Trophoblast cell (in vitro differentiated cells and primary cell): ENCODE measurements at regions not wholly inside any gene's neighbourhood (a gene's known extent, or its start where the extent isn't known, plus 50 kb on each side); places are given as distances from the start of the nearest gene placed in this dataset.

Source experiments
- DNase-seq, 2 donors: peaks; one replicate each; pipeline ENCODE4 v3.0.0-alpha.2; 2016
- H2AFZ ChIP-seq: 2 replicates; pipeline ENCODE4 v1.6.1; 2013; ENCODE audit warnings: low read length, moderate library complexity, mild to moderate bottlenecking; ENCODE audit not compliant: insufficient read depth, poor library complexity
- H2AK5ac ChIP-seq: 2 replicates; pipeline ENCODE4 v1.6.1; 2013; ENCODE audit warnings: mild to moderate bottlenecking, low read length
- H2BK120ac ChIP-seq: 2 replicates; pipeline ENCODE4 v1.6.1; 2013; ENCODE audit warnings: low read length, mild to moderate bottlenecking, moderate library complexity; ENCODE audit not compliant: insufficient read depth, poor library complexity
- H2BK12ac ChIP-seq: 2 replicates; pipeline ENCODE4 v1.6.1; 2013; ENCODE audit warnings: mild to moderate bottlenecking, low read length, moderate library complexity
- H2BK5ac ChIP-seq: 2 replicates; pipeline ENCODE4 v1.6.1; 2013; ENCODE audit warnings: low read length, low read depth, moderate library complexity, mild to moderate bottlenecking; ENCODE audit not compliant: poor library complexity
- H3K14ac ChIP-seq: 2 replicates; pipeline ENCODE4 v1.6.1; 2013; ENCODE audit warnings: mild to moderate bottlenecking, low read length
- H3K18ac ChIP-seq: 2 replicates; pipeline ENCODE4 v1.6.1; 2013; ENCODE audit warnings: mild to moderate bottlenecking, low read length
- H3K23ac ChIP-seq: 2 replicates; pipeline ENCODE4 v1.6.1; 2013; ENCODE audit warnings: low read length
- H3K27ac ChIP-seq: 2 replicates; pipeline ENCODE4 v1.5.1; 2013; ENCODE audit warnings: low read depth, mild to moderate bottlenecking, inconsistent platforms, low read length, moderate library complexity
- H3K27me3 ChIP-seq: 2 replicates; pipeline ENCODE4 v1.6.1; 2013; ENCODE audit warnings: inconsistent platforms, mild to moderate bottlenecking, low read length, moderate library complexity; ENCODE audit not compliant: insufficient read depth
- H3K36me3 ChIP-seq, 2 experiments: 1 replicate in 1 of 2; 2 replicates in 1 of 2; pipeline ENCODE4 v1.6.1; 2013; ENCODE audit warnings: low read length in 2 of 2, mild to moderate bottlenecking in 2 of 2, moderate library complexity in 1 of 2; ENCODE audit not compliant: insufficient read depth in 2 of 2, control insufficient read depth in 1 of 2
- H3K4ac ChIP-seq: 2 replicates; pipeline ENCODE4 v1.6.1; 2013; ENCODE audit warnings: low read depth, mild to moderate bottlenecking, low read length, moderate library complexity
- H3K4me1 ChIP-seq, 2 experiments: 1 replicate in 1 of 2; 2 replicates in 1 of 2; pipeline ENCODE4 v1.6.1; 2013; ENCODE audit warnings: low read length in 2 of 2, mild to moderate bottlenecking in 2 of 2, moderate library complexity in 1 of 2; ENCODE audit not compliant: insufficient read depth in 2 of 2, control insufficient read depth in 1 of 2
- H3K4me2 ChIP-seq: 2 replicates; pipeline ENCODE4 v1.6.1; 2013; ENCODE audit warnings: inconsistent platforms, mild to moderate bottlenecking, low read length, moderate library complexity
- H3K4me3 ChIP-seq: 2 replicates; pipeline ENCODE4 v1.5.1; 2013; ENCODE audit warnings: mild to moderate bottlenecking, low read depth, low read length, inconsistent platforms
- H3K79me1 ChIP-seq: one replicate; pipeline ENCODE4 v1.6.1; 2013; ENCODE audit warnings: low read length
- H3K79me2 ChIP-seq: 2 replicates; pipeline ENCODE4 v1.6.1; 2013; ENCODE audit warnings: low read length, mild to moderate bottlenecking; ENCODE audit not compliant: control insufficient read depth, insufficient read depth, poor library complexity
- H3K9ac ChIP-seq: 2 replicates; pipeline ENCODE4 v1.6.1; 2013; ENCODE audit warnings: mild to moderate bottlenecking, low read length
- H3K9me3 ChIP-seq: 2 replicates; pipeline ENCODE4 v1.6.1; 2013; ENCODE audit warnings: low read depth, mild to moderate bottlenecking, control low read depth, inconsistent platforms, low read length; ENCODE audit not compliant: insufficient read depth
- H4K12ac ChIP-seq: 2 replicates; pipeline ENCODE4 v1.6.1; 2013; ENCODE audit warnings: low read depth, mild to moderate bottlenecking, low read length, moderate library complexity
- H4K8ac ChIP-seq: 2 replicates; pipeline ENCODE4 v1.6.1; 2013; ENCODE audit warnings: low read depth, mild to moderate bottlenecking, low read length, moderate library complexity
- H4K91ac ChIP-seq: one replicate; pipeline ENCODE4 v1.6.1; 2013; ENCODE audit warnings: low read depth, mild to moderate bottlenecking, low read length, moderate library complexity
- WGBS: extraction: QIAGEN DNeasy Blood & Tissue Kit; methylation state at CpG from one replicate; pipeline ENCODE4 v1.1.7; 2013; ENCODE audit warnings: missing lambda C conversion rate; ENCODE audit not compliant: insufficient read length, insufficient coverage; ENCODE audit errors: extremely low coverage; 5-methylcytosine and 5-hydroxymethylcytosine counted together

DNA sequence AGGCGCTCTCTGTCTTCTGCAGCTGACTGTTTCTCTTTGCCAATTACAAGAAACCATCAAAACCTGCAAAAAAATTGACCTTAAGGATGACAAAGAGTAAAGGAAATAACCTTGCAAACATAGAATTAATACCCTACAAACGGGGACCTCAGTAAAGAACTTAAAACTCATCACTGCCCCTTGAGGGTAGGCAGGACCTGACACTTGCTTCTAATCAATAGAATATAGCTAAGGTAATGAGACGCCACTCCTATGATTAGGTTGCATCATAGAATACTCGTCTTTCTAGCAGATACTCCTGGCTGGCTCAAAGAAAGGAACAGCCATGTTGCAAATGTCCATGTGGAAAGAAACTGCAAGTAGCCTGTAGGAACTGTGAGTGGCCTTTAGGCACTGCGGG lies 140.0 kb downstream of the XPNPEP1 start:
- no peaks in the 10 kb centered on the region for H3K27me3 ChIP-seq
- H3K79me1 ChIP-seq: peaks cover 2% of the 10 kb centered on the region
- no peak overlapping the region for H2BK5ac ChIP-seq
- no peak overlapping the region for H3K4me3 ChIP-seq
- H3K36me3 ChIP-seq: no peaks in the 10 kb centered on the region
- no peak overlapping the region for H3K4ac ChIP-seq
- no peak overlapping the region for H4K91ac ChIP-seq
- H3K23ac ChIP-seq: no peak overlapping the region
- peak overlapping the region; percentile 30 for H2BK12ac ChIP-seq
- no peak overlapping the region for H2AK5ac ChIP-seq
- no peak overlapping the region for H4K8ac ChIP-seq
- DNase-seq: no peak
- H3K14ac ChIP-seq: no peak overlapping the region
- no peak overlapping the region for H3K9ac ChIP-seq
- H3K4me1 ChIP-seq: peaks cover 0 to 2% of the 10 kb centered on the region in 2 experiments
- no peak overlapping the region for H4K12ac ChIP-seq
- H3K18ac ChIP-seq: no peak overlapping the region
- no peak overlapping the region for H3K27ac ChIP-seq
- WGBS: no CpG with 5 or more reads among the region's 5 CpGs
- H3K9me3 ChIP-seq: no peaks in the 10 kb centered on the region
- no peaks in the 10 kb centered on the region for H3K79me2 ChIP-seq
- no peak overlapping the region for H2AFZ ChIP-seq
- no peak overlapping the region for H3K4me2 ChIP-seq
- H2BK120ac ChIP-seq: no peak overlapping the region

DNA sequence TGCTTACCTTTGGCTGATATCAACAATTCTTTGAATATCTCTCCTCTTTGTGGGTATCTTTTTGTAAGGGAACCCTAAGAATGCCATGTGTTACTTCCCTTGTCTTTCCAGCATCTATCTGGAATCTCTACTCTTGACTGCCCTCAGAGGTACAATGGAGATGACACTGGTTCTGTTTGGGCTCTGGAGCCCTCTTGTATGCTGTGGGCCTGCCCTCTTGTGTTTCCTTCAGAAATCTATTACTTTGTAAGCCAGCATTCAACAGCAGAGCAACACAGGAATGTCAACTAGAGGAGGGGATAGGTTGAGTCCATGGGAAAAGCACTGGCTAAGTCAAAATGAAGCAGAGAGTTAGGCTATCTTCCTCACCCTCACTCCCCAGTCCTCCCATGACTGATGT lies 142.3 kb downstream of the XPNPEP1 start:
- Histone ChIP-seq H3K79me2 (no peaks in the 10 kb centered on the region), H3K9ac (no peak overlapping the region), H3K36me3 (no peaks in the 10 kb centered on the region), H3K27me3 (no peaks in the 10 kb centered on the region), H2BK12ac (no peak overlapping the region), H3K9me3 (no peaks in the 10 kb centered on the region), H3K18ac (no peak overlapping the region), H3K14ac (no peak overlapping the region), H4K12ac (no peak overlapping the region), H2BK5ac (no peak overlapping the region), H2BK120ac (no peak overlapping the region), H3K4me2 (no peak overlapping the region), H3K79me1 (peaks cover 2% of the 10 kb centered on the region), H3K23ac (no peak overlapping the region), H3K27ac (no peak overlapping the region), H2AK5ac (no peak overlapping the region), H4K8ac (no peak overlapping the region), H3K4me1 (peaks cover 0 to 2% of the 10 kb centered on the region in 2 experiments), H2AFZ (no peak overlapping the region), H4K91ac (no peak overlapping the region), H3K4me3 (no peak overlapping the region), H3K4ac (no peak overlapping the region)
- no peak for DNase-seq

- no peak overlapping the region for H2BK12ac ChIP-seq
- WGBS: no CpG with 5 or more reads among the region's 4 CpGs
- no peak overlapping the region for H3K14ac ChIP-seq
- H3K36me3 ChIP-seq: no peaks in the 10 kb centered on the region
- H4K8ac ChIP-seq: no peak overlapping the region
- H2BK120ac ChIP-seq: no peak overlapping the region
- no peaks in the 10 kb centered on the region for H3K79me2 ChIP-seq
- H3K4me2 ChIP-seq: no peak overlapping the region
- H3K18ac ChIP-seq: no peak overlapping the region
- H3K23ac ChIP-seq: no peak overlapping the region
- H2BK5ac ChIP-seq: no peak overlapping the region
- H4K91ac ChIP-seq: no peak overlapping the region
- no peak overlapping the region for H2AK5ac ChIP-seq
- no peak overlapping the region for H3K4me3 ChIP-seq
- no peaks in the 10 kb centered on the region for H3K27me3 ChIP-seq
- H3K79me1 ChIP-seq: no peaks in the 10 kb centered on the region
- no peak overlapping the region for H3K9ac ChIP-seq
- no peaks in the 10 kb centered on the region for H3K9me3 ChIP-seq
- no peak for DNase-seq
- no peak overlapping the region for H2AFZ ChIP-seq
- no peak overlapping the region for H4K12ac ChIP-seq
- H3K27ac ChIP-seq: no peak overlapping the region
- no peak overlapping the region for H3K4ac ChIP-seq
- H3K4me1 ChIP-seq: peaks cover 0 to 2% of the 10 kb centered on the region in 2 experiments
Observed at GRCh38 chr10:109778993-109779392, 144.3 kb downstream of the XPNPEP1 start.

GRCh38 chr10:109774121-109774440 lies 149.2 kb downstream of the XPNPEP1 start:
- H3K18ac ChIP-seq: no peak overlapping the region
- H3K36me3 ChIP-seq: no peaks in the 10 kb centered on the region
- no peak overlapping the region for H3K14ac ChIP-seq
- no peak overlapping the region for H2AK5ac ChIP-seq
- no peak overlapping the region for H3K23ac ChIP-seq
- H4K91ac ChIP-seq: no peak overlapping the region
- no peak overlapping the region for H4K8ac ChIP-seq
- WGBS: no CpG with 5 or more reads among the region's 2 CpGs
- no peak overlapping the region for H2BK5ac ChIP-seq
- H3K4me3 ChIP-seq: no peak overlapping the region
- no peaks in the 10 kb centered on the region for H3K79me1 ChIP-seq
- H3K9ac ChIP-seq: no peak overlapping the region
- H3K4me1 ChIP-seq: no peaks in the 10 kb centered on the region
- H2BK12ac ChIP-seq: no peak overlapping the region
- peaks cover 2% of the 10 kb centered on the region for H3K9me3 ChIP-seq
- no peak for DNase-seq
- H3K27me3 ChIP-seq: no peaks in the 10 kb centered on the region
- H4K12ac ChIP-seq: no peak overlapping the region
- no peak overlapping the region for H3K4ac ChIP-seq
- no peak overlapping the region for H2AFZ ChIP-seq
- H3K4me2 ChIP-seq: no peak overlapping the region
- H3K27ac ChIP-seq: no peak overlapping the region
- H2BK120ac ChIP-seq: no peak overlapping the region
- no peaks in the 10 kb centered on the region for H3K79me2 ChIP-seq
